Stimulated activated CD4-positive, alpha-beta T cell treated with anti-CD3 and anti-CD28 coated beads, Interleukin-2, amount 100 ng/mL, for 24 hours (primary cell): ENCODE measurements at regions not wholly inside any gene's neighbourhood (a gene's known extent, or its start where the extent isn't known, plus 50 kb on each side); places are given as distances from the start of the nearest gene placed in this dataset.

ENCODE experiments used
- DNase-seq, 2 donors: peaks; one replicate each; pipeline ENCODE4 v3.0.0-alpha.2; 2020

DNA sequence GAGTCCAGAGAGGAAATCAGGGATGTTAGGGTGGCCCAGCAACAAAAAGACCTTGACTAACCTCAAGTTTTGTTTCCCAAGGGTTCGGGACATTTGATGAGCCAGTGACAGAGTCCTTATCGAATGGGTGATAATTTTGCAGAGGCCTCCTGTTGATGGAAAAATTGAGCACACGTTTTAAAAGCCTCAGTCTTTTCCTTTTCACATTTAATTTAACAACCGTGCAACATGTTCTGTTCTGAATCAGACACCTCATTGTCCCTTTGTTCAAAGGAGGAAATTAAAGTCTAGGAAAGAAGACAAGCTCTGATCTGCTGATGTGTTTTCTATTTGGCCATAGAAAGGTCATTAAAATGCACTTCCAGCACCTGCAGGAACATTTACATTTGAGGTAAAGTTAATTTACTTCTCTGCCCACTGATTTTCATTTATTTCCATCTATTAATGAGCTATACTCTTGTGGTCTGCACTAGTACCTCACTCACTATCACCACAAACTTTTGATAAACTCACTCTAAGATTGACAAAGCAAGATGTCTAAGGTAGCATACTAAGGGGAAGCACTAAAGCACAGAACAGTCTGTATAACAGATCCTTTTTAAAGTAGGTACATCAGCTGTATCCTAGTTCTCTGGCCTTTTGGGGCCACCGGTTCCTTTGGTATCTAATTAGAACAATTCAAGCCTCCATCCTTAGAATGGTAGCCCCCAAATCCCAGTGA, 147.0 kb downstream of the RPAP3 start:
- DNase-seq, result no peak

DNA sequence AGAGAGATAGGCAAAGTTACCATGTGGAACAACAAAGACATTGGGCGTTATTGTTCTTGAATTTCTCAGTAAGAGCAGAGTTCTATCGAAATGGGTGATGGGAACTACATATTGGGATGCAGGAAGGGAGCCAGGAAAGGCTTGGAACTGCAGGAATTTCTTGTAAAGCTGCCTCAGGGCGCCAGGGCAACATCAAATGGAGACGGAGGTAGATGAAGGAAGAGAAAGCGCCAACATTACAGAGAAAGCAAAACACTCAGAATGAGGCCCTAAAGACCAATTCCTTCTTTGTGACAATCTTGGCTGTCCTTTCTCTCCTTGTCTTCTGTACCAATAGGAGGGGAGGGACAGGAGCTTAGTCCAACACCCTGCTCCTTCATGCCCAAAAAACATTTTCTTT, 148.4 kb downstream of the RPAP3 start:
- DNase-seq, result no peak

DNA sequence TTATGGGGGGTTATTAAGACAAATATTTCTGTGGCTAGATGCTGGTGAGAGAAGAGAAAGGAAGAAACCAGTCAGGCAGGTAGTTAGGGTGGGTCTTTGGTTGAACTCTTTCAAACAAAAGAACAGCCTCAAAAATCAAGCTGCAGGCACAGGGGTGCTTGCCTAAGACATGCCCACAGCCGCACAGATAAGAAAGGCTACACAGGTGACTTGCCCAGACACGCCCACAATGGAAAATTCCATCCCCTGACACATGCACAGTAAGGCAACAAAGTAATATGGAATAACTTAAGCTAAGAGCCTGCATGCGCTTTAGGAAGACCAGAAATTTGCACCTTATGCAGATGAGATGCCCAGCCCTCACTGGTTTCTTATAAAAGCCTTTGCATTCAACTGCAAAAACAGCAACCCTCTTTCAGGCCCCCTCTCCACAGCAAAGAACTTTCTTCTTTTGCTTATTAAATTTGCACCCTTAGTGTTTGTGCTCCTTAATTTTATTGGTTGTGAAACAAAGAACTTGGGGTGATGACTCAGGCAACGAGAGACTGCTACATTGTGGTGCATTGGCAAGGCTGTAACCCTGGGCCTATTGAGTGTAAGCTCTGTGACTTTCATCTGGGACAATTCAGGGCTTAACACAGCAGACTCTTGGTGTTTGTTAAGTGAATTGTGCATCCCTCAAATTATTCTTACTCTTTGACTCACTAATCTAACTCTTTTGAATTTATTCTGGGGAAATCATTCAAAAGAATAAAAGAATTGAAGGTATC, 149.4 kb downstream of the RPAP3 start:
- no peak for DNase-seq

DNA sequence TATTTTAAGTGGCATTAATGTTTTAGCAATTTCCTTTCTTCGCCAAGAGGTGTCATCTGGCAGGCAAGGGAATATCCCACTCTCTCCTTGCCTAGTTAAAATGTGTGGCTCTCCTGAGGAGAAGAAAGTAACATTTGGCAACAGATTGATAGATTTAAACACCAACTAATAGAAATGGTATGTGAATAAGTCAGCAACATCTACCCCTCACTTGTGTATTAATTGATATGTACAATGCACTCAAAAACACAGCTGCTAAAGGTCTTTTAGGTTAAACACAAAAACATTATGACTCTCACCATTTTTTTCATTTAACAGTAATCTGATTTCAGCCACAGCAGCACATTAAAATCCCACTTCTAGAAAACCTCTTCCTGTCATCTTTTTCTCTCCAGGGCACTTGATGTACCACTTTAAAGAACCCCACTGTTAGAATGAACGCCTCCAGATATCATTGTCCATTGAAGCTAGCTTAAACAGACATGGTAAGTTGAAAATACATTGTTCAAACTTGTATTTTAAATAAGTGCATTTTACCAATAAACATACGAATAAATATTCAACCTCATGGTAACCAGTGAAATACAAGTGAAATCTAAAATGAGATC, 151.7 kb downstream of the RPAP3 start:
- DNase-seq, result no peak

DNA sequence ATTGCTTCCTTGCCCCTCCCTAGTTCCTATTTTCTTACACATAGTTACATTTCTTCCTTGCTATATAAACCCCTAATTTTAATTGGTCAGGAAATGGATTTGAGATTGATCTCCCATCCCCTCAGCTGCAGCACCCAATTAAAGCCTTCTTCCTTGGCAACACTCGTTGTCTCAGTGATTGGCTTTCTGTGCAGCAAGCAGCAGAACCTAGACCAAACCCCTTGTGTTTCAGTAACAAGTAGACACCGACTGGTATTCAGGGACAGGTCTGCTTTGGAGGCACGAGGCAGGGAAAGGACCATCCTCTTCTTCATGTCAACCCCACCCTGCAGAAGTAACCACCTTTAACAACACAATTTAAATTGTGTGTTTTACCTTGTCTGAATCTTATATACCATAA, 152.6 kb downstream of the RPAP3 start:
- no peak for DNase-seq

DNA sequence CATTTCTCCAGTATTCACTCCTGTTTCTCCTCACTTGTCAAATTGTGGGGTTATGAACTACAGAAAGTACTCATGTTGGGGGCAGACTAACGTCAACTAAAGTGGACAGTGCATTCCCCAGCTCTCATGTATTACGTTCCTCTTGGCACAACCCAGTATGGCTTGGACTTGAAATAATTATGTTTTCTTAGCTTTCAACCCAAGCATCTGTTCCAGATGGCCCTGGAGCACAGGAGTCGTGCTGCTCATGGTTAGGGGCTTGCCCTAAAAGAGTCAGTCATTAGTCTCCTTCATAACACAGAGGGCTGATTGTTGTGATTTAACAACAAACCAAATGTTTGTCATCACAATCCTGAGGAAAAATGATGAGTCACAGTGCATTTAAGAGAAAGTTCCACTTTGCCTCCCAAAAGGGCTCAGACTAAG, 154.4 kb downstream of the RPAP3 start:
- DNase-seq, result no peak

DNA sequence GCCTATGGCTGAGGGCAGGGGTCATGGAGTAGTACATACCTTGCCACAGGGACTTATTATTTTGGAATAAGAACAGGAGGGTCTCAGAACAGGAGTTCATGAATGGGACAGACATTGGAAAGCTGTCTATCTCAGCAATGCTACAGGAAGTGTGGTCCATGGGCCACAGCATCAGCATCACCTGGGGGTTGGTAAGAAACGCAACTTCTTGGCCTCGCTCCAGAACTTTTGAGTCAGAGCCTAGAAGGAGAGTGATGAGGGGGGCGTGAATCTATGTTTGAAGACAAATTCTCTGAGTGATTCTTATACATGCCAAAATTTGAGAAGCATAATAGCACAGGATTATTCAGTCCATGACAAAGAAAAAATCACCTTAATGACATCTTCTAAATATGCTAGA, 156.6 kb downstream of the RPAP3 start:
- DNase-seq, result peak in 1 of 2 donors; percentile 14

DNA sequence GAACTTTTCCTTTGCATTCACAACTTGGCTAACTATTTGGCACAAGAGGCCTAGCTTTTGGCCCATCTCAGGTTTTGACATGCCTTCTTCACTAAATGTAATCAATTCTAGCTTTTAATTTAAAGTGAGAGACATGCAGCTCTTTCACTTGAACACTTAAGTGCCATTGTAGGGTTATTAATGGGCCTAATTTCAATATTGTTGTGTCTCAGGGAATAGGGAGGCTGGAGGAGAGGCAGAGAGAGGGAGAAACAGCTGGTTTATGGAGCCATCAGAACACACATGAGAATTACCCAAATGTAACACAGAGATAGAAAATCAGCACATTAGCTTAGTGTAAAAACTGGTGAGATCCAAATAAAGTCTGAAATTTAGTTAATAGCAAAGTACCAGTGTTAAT, 157.4 kb downstream of the RPAP3 start:
- no peak for DNase-seq

DNA sequence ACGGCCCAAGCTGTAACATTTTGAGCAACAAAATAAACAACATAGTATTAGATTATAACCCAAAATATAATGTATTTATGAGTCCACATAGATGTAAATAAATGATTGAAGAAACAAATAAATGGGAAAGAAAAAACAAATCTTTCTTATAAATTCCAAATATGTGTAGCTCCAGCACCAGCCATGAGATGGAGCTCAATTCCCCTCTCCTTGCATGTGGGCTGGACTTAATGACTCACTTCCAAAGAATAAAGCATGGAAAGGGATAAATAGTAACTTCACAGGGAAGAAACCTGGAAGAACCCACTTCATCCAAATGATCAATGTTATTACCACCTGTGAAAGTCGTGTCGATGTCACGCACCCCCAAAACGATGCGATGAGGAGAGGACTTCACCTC, 158.8 kb downstream of the RPAP3 start:
- DNase-seq, result no peak

DNA sequence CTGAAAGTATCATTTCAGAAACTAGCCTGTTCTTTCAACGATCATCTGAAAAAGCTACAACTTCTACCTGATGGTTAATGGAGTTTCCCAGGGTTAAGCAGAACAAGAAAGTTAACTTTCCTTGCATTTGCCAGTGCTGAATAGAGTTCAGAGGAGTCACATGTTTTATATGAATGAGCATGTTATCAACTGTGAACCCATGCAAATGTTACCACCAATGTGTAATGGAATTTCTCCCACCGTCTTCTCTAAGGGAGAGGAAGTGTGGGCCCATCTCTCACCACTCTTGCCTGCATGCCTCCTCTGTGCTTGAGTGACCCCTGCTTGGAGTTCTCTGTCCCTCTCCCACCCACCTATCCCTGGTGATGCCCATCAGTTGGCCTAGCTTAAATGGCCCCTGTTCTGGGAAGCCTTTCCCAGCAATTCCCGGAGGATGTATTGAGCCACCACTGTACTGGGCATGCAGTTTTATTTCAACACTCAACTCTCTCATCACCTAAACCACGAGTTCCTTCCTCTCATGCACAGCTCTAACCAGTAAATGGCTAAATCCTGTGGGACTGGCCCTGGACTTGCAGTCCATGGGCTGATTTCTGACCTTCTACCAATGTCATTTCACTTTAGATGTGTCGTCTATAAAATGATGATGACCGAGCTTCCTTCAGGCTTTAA, 159.8 kb downstream of the RPAP3 start:
- no peak for DNase-seq

DNA sequence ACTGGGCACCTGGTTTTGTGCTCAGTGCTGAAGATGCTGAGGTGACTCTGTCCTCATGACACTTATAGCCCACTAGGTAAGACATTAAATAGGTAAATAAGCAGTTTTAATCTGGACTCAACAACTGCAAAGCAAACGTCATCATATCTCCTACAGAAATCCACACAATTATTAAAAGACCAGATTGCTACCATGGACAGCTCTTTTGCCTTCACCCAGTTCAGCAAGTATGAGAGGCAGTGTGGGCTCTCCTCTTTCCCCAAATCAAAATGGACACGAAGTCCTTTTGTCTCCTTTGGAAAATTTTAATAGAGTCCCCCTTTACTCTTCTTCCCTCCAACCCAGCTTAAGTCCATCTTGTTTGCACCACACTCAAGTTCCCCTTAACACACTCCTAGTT, 171.1 kb downstream of the RPAP3 start:
- no peak for DNase-seq

DNA sequence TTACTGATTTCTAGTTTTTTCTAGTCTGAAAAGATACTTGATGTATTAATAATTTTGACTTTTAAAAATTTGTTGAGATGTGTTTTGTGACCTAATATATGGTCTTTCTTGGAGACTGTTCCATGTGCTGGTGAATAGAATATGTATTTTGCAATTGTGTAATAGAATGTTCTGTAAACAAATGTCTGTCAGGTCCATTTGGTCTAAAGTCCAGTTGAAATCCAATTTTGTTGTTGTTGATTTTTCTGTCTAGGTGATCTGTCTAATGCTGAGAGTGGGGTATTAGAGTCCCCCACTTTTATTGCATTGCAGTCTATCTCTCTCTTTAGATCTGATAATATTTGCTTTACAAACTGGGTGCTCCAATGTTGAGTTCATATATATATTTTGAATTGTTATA, 175.8 kb downstream of the RPAP3 start:
- DNase-seq, result no peak

DNA sequence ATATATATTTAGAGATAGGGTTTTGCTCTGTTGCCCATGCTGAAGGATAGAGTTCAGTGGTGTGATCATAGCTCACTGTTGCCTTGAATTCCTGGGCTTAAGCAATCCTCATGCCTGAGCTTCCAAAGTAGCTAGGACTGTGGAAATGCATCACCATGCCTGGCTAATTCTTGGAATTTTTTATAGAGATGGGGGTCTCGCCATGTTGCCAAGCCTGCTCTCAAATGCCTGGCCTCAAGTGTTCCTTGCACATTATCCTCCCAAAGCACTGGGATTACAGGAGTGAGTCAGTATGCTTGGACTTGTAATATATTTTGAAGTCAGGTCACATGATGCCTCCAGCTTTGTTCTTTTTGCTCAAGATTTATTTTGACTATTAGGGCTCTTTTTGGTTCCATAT, 178.0 kb downstream of the RPAP3 start:
- DNase-seq, result no peak

DNA sequence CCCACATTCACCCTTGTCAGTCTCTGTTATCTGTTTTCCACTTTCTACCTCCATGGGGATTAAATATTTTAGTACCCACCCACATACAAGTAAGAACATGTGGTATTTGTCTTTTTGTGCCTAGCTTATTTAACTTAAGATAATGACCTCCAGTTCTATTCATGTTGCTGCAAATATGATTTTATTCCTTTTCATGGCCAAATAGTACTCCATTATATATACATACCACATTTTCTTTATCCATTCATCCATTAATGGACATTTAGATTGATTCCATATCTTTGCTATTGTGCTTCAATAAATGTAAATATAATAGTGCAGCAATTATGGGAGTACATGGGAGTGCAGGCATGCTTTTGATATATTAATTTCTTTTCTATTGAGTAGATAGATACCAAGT, 185.8 kb downstream of the RPAP3 start:
- DNase-seq, result no peak

DNA sequence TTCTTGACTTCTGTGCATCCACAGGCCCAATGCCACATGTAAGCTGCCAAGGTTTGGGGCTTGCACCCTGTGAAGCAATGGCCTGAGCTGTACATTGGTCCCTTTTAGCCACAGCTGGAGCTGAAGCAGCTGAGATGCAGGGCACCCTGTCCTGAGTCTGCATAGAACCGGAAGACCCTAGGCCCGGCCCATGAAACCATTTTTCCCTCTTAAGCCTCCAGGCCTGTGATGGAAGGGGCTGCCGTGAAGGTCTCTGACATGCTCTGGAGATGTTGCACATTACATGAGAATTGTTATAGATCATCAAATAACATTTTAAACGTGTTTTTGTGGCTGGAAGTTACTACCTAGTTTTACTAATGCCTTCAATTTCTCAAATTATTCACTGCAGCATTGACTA, 188.7 kb downstream of the RPAP3 start:
- DNase-seq, result no peak

DNA sequence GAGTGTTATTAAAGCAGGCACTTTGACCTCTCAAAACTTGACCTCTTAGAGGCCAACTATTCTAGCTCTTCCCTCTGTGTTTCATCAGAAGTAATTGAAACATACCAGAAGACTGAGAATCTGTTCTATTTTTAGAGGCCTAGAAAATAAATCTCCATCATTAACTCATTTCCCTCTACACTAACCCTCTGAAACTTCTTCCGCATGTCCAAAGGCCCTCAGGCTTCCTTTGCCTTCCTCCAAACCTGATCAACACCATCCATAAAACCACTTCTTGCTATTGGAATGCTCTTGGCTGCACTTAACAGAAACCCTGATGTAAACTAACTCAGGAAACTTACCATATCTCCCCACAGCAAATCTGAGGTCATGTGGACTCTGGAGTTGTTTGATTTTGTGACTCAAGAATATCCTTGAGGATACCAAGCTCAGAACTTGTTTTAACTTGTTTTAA, 196.4 kb downstream of the RPAP3 start:
- DNase-seq, result no peak

DNA sequence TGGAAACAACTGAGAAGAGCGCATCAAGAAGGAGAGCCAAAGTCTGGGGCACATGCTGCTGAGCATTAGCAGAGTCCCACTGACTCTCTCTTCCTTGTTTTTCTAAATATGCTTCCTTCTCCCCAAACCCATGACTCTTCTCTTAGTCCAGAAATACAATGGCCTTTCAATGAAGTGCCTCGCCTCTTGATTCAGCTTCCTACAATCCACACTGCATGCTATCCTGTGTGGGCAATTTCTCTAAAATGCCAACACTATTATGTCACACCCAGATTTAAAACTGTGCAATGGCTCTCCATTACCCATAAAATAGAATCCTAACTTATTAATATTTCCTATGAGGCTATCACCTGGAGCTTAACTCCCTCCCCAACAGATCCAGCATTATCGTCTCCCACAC, 198.6 kb downstream of the RPAP3 start:
- DNase-seq, result no peak

DNA sequence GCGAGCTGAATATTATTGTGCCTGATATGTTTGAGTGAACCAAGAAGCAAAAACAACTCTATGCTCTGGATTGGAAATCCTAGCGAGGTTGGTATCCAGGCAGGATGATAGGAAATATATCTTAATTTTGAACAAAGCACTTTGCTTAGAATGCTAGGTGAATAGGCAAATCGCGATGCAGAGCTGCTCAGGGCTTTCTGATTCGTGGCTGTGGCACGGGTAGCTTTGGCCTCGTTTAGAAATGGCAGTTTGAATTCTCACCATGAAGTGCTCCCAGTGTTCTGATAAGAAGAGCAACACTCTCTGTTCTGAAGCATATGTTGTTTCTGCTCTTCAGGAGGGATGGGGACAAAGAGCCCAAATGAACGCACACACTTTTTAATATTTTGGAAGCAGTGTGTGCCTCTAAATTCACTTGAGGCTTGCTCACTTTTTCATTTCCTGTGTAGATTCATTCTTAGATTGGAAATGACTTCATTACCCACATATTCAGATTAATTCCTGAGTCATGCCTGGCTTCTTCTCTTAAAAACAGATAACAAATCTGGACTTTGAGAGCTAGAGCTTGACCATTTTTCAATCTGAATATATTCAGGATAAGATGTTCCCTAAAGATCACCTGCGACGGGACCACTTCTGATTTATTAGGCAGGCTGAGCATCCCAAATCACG, 200.9 kb downstream of the RPAP3 start:
- no peak for DNase-seq

DNA sequence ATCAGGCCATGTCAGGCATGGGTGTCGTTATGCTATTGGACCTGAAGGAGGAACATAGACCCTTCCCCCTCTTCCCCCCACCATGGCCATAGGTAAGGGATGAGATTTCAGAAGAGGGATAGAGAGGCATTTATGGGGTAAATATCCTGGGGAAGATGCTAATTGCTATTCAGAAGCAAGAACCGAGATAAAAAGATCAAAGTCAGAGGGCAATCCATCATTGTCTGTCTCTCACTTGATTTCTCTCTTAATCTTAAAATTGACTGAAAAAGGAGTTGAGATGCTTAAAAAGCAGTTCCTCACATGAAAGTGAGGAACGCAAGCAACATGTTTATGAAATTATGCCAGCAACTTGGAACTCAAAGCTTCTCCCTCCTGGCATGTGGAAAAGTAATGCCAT, 212.0 kb downstream of the RPAP3 start:
- DNase-seq, result no peak

DNA sequence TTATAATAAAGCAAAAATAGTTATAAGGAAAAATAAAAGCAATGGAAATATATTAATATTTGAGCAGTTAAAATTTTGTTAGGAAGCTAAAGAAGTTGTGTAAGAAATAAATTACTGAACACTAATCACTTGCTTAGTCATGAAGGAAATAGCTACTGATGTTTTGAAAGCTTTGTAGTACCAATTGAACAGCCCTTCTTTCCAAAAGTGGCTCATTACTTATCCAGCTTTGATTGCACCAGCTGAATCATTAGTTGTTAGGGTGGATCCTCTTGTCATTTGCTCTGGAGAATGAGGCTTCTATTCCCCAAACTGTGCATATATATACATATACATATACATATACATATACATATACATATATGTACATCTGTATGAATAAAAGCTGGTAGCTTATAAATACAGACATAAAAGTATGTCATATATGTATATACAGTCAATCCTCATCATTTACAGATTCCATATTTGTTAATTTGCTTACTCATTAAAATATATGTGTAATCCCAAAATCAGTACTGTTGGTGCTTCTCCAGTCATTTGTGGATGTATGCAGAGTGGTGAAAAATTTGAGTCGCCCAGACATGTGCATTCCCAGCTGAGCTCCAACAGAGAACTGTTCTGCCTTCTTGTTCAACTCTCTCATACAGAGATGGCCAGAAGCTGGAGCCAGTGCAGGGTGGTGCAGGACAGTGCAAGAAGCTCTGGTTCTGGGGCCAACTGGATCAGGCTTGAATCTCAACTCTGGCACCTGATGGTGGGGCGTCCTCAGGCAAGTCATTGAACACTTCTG, 214.1 kb downstream of the RPAP3 start:
- DNase-seq, result no peak

DNA sequence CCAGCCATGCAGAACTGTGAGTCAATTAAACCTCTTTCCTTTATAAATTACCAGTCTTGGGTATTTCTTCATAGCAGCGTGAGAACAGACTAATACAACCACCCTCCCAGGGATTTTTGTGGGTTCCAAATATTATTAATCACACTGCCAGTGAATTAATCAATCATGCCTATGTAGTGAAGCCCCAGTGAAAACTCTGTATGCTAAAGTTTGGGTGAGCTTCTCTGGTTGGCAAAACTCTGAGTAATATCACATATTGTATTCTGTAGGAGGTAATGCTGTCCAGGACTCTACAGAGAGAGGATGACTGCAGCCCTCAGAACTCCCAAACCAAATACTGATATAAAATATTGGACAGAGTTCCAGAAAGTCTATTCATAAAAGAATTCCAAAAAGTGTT, 216.9 kb downstream of the RPAP3 start:
- DNase-seq, result no peak

DNA sequence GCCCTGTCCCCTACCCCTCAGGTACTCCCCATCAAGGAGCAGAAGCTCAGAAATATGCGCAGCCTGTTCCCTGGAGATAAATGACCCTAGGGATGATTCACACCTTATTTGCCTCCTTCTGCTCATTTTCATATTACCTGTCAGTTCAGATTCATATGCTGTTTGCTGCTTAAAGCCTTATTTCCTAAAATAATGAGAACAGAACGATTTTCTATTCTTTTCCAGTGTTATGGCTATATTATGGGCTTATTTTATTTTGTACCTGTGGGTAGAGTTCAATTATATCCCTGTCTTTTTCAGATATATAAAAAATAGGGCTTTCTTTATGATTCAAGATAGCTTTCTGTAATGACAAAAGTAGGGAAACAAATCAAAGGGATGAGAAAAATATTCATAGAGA, 224.8 kb downstream of the RPAP3 start:
- no peak for DNase-seq
